K562 (cell line): ENCODE measurements at regions not wholly inside any gene's neighbourhood (a gene's known extent, or its start where the extent isn't known, plus 50 kb on each side); places are given as distances from the start of the nearest gene placed in this dataset.

ENCODE experiments used
- ATAC-seq: fragments of 200-7000 bp; cut with Tn5 transposase; 3 replicates; pipeline ENCODE4 v1.9.1; 2020; ENCODE audit warnings: moderate library complexity
- BruUV-seq: library from RNA; stranded (reverse); fragments of 400-500 nt; replicated peaks from 2 replicates; lab custom pipeline; 2021; lab: Mats Ljungman, UMichigan
- CTCF ChIA-PET: fragments of 300-600 bp; formaldehyde crosslinking; extraction: SDS; loops from one replicate; lab custom pipeline; 2021; ENCODE audit warnings: low intra/inter-chr PET ratio; lab: Yijun Ruan, JAX
- POLR2A ChIA-PET: fragments of 300-600, 350-650 bp; sonication (Branson Sonifier 250); formaldehyde crosslinking; extraction: SDS; loops from one replicate; lab custom pipeline; 2021; ENCODE audit warnings: antibody characterized with exemption, inconsistent platforms; lab: Yijun Ruan, JAX
- DNase-seq, 4 experiments: peaks; one replicate each; pipeline versions ENCODE4 v3.0.0 to v3.0.0-alpha.2; 2011 to 2018; ENCODE audit warnings: low spot score in 3 of 4, mixed read lengths in 3 of 4; ENCODE audit errors: extremely low read depth in 1 of 4
- FAIRE-seq: peaks from 2 replicates; lab custom pipeline; 2011; peaks lifted over from hg19 to GRCh38; lab: Jason Lieb, UNC
- H2AFZ ChIP-seq: 2 replicates; pipeline ENCODE4 v1.6.0; 2011; ENCODE audit warnings: low read depth, low read length, control low read depth, inconsistent platforms
- H3K27ac ChIP-seq: fragments of 200-600 bp; 3 replicates; pipeline ENCODE4 v1.8.0; 2011; ENCODE audit warnings: low read depth, mild to moderate bottlenecking, control low read depth, inconsistent platforms, low read length, moderate library complexity, mixed read lengths; ENCODE audit errors: extremely low read depth
- H3K27me3 ChIP-seq, 2 experiments: fragments of 300-600 bp in 1 of 2; 2 replicates in 1 of 2; 3 replicates in 1 of 2; pipeline versions ENCODE4 v1.6.0 to v1.8.0; 2011; ENCODE audit warnings: inconsistent platforms in 2 of 2, low read length in 2 of 2, mild to moderate bottlenecking in 1 of 2, mixed read lengths in 1 of 2, moderate library complexity in 1 of 2; ENCODE audit not compliant: control insufficient read depth in 2 of 2, insufficient read depth in 2 of 2
- H3K36me3 ChIP-seq: fragments of 300-600 bp; 3 replicates; pipeline ENCODE4 v1.8.0; 2011; ENCODE audit warnings: mild to moderate bottlenecking, low read length, inconsistent platforms; ENCODE audit not compliant: control insufficient read depth, insufficient read depth
- H3K4me1 ChIP-seq, 2 experiments: fragments of 200-600 bp in 1 of 2; replicated peaks in 1 of 2; 2 replicates in 1 of 2; 3 replicates in 1 of 2; pipeline versions ENCODE4 v1.5.1 to v1.8.0; 2011; ENCODE audit warnings: inconsistent platforms in 2 of 2, low read length in 2 of 2, mild to moderate bottlenecking in 1 of 2, mixed read lengths in 1 of 2, moderate library complexity in 1 of 2; ENCODE audit not compliant: control insufficient read depth in 2 of 2, insufficient read depth in 2 of 2
- H3K4me2 ChIP-seq: 2 replicates; pipeline ENCODE4 v1.6.1; 2011; ENCODE audit warnings: low read length, control low read depth, inconsistent platforms, mixed read lengths; ENCODE audit not compliant: insufficient read depth
- H3K4me3 ChIP-seq: fragments of 200-600 bp; sonication (generic), shearing (Covaris generic); 2 replicates; pipeline ENCODE4 v1.5.1; 2016; ENCODE audit warnings: control low read depth, inconsistent platforms
- H3K79me2 ChIP-seq: fragments of 200-600 bp; 3 replicates; pipeline ENCODE4 v1.8.0; 2011; ENCODE audit warnings: low read length, inconsistent platforms; ENCODE audit not compliant: control insufficient read depth, insufficient read depth
- H3K9ac ChIP-seq, 2 experiments: 2 replicates each; pipeline versions ENCODE4 v1.6.0 to v1.6.1; 2011; ENCODE audit warnings: low read depth in 2 of 2, low read length in 2 of 2, control low read depth in 1 of 2, inconsistent platforms in 1 of 2, mild to moderate bottlenecking in 1 of 2, mixed read lengths in 1 of 2; ENCODE audit not compliant: insufficient read depth in 1 of 2
- H3K9me1 ChIP-seq: one replicate; pipeline ENCODE4 v1.6.0; 2011; ENCODE audit warnings: inconsistent platforms, mild to moderate bottlenecking, low read length, moderate library complexity; ENCODE audit not compliant: control insufficient read depth, insufficient read depth
- H3K9me3 ChIP-seq: replicated peaks from 2 replicates; pipeline ENCODE4 v1.5.1; 2011; ENCODE audit warnings: low read depth, low read length, inconsistent platforms; ENCODE audit not compliant: control insufficient read depth, insufficient read depth
- H4K20me1 ChIP-seq: replicated peaks from 2 replicates; pipeline ENCODE4 v1.6.1; 2011; ENCODE audit warnings: low read length, inconsistent platforms, mixed read lengths; ENCODE audit not compliant: control insufficient read depth, insufficient read depth
- PCBP1 ChIP-seq: fragments of 200-400 bp; formaldehyde crosslinking; IDR thresholded peaks from 2 replicates; pipeline ENCODE4 v1.6.1; 2018; ENCODE audit warnings: mild to moderate bottlenecking, low read depth, low read length; ENCODE audit not compliant: poor library complexity, severe bottlenecking
- WGBS: fragments of 100-300 bp; shearing (Covaris generic); methylation state at CpG from one replicate; pipeline ENCODE4 v1.1.6; 2016; ENCODE audit warnings: low coverage, mixed read lengths; ENCODE audit not compliant: insufficient coverage; ENCODE audit errors: missing lambda C conversion rate; 5-methylcytosine and 5-hydroxymethylcytosine counted together
- in situ Hi-C: fragments of 300-500 bp; cut with MboI; formaldehyde crosslinking; loops from 4 replicates; pipeline ENCODE4 v1.15.0; 2018; ENCODE audit warnings: inconsistent platforms, mixed read lengths
- intact Hi-C: fragments of 100-400 bp; cut with micrococcal nuclease; formaldehyde crosslinking; loops from 2 replicates; pipeline ENCODE4 v1.14.2; 2022
- TF ChIP-seq, protein P1 (sequence below): fragments of 250-450 bp; sonication (Bioruptor Pico); IDR thresholded peaks from 2 replicates; pipeline ENCODE4 v1.8.0; 2022; ENCODE audit warnings: moderate library complexity, mild to moderate bottlenecking, inconsistent platforms
- TF ChIP-seq, protein P2 (sequence below): fragments of 450-650 bp; IDR thresholded peaks from 2 replicates; pipeline ENCODE4 v1.6.1; 2016; ENCODE audit warnings: borderline replicate concordance
- TF ChIP-seq, protein P3 (sequence below): conservative IDR thresholded peaks from 2 replicates; pipeline ENCODE4 v1.6.1; 2011; ENCODE audit warnings: low read depth, mild to moderate bottlenecking, low read length; ENCODE audit not compliant: control insufficient read depth

DNA sequence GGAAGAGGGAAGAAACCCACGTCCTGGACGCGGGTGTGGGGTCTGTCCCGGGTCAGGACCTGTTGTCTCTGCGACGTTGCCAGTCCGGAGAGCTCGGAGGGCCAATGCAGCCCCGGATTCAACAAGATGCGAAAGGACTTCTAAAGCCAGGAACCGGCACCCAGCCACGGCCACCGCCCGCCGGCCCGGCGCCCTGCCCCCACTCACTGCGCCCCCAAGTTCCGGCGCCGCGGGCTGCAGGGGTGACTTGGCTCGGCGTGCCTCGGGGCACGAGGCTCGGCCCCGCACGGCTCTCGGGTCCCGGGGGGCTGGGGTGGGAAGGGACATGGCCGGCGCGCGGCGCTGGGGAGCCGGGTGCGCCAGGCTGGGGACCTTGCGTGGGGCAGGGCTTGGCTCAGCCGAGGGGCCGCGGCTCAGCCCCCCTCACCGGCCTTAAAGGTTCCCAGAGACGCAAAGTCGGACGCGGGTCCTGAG, 51.8 kb upstream of the H6PD start:
- FAIRE-seq (no peak), DNase-seq (no peak), ATAC-seq (no peak)
- no peak overlapping the region for H2AFZ ChIP-seq
- no peak overlapping the region for H3K27ac ChIP-seq
- no peak overlapping the region for H3K4me3 ChIP-seq
- H3K4me2 ChIP-seq: no peak overlapping the region
- H3K36me3 ChIP-seq: no peaks in the 10 kb centered on the region
- 0 out of 2 replicates have a peak, but pooled peaks cover 4% of the 10 kb centered on the region for H4K20me1 ChIP-seq
- ChIA-PET CTCF (no interaction called here), POLR2A (no interaction called here)
- BruUV-seq: no TSS peak
- no peaks in the 10 kb centered on the region for H3K79me2 ChIP-seq
- intact Hi-C loops: no loop called here
- H3K9me1 ChIP-seq: no peaks in the 10 kb centered on the region
- no peak overlapping the region for H3K9ac ChIP-seq
- peaks cover 14 to 51% of the 10 kb centered on the region in 2 experiments; a peak in 4 of 5 replicates for H3K27me3 ChIP-seq
- in situ Hi-C loops: no loop called here
- 21% methylated on average over 34 of the region's 47 CpGs for WGBS
- H3K9me3 ChIP-seq: no peaks in the 10 kb centered on the region; the same call in 1 of the 2 replicates
- TF ChIP-seq PCBP1: peak; percentile 35
- TF ChIP-seq, protein P1, sequence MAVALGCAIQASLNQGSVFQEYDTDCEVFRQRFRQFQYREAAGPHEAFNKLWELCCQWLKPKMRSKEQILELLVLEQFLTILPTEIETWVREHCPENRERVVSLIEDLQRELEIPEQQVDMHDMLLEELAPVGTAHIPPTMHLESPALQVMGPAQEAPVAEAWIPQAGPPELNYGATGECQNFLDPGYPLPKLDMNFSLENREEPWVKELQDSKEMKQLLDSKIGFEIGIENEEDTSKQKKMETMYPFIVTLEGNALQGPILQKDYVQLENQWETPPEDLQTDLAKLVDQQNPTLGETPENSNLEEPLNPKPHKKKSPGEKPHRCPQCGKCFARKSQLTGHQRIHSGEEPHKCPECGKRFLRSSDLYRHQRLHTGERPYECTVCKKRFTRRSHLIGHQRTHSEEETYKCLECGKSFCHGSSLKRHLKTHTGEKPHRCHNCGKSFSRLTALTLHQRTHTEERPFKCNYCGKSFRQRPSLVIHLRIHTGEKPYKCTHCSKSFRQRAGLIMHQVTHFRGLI (CRISPR knock-in tag): no peak
- TF ChIP-seq, protein P2, sequence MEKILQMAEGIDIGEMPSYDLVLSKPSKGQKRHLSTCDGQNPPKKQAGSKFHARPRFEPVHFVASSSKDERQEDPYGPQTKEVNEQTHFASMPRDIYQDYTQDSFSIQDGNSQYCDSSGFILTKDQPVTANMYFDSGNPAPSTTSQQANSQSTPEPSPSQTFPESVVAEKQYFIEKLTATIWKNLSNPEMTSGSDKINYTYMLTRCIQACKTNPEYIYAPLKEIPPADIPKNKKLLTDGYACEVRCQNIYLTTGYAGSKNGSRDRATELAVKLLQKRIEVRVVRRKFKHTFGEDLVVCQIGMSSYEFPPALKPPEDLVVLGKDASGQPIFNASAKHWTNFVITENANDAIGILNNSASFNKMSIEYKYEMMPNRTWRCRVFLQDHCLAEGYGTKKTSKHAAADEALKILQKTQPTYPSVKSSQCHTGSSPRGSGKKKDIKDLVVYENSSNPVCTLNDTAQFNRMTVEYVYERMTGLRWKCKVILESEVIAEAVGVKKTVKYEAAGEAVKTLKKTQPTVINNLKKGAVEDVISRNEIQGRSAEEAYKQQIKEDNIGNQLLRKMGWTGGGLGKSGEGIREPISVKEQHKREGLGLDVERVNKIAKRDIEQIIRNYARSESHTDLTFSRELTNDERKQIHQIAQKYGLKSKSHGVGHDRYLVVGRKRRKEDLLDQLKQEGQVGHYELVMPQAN: no peak
- TF ChIP-seq, protein P3, sequence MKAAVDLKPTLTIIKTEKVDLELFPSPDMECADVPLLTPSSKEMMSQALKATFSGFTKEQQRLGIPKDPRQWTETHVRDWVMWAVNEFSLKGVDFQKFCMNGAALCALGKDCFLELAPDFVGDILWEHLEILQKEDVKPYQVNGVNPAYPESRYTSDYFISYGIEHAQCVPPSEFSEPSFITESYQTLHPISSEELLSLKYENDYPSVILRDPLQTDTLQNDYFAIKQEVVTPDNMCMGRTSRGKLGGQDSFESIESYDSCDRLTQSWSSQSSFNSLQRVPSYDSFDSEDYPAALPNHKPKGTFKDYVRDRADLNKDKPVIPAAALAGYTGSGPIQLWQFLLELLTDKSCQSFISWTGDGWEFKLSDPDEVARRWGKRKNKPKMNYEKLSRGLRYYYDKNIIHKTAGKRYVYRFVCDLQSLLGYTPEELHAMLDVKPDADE: no peak
- TF ChIP-seq, all 486 proteins: peak for 1
- H3K4me1 ChIP-seq: peaks cover 0 to 15% of the 10 kb centered on the region in 2 experiments; a peak in 1 of 5 replicates
